ENCODE measurements at regions not wholly inside any gene's neighbourhood (a gene's known extent, or its start where the extent isn't known, plus 50 kb on each side); places are given as distances from the start of the nearest gene placed in this dataset.

DNA sequence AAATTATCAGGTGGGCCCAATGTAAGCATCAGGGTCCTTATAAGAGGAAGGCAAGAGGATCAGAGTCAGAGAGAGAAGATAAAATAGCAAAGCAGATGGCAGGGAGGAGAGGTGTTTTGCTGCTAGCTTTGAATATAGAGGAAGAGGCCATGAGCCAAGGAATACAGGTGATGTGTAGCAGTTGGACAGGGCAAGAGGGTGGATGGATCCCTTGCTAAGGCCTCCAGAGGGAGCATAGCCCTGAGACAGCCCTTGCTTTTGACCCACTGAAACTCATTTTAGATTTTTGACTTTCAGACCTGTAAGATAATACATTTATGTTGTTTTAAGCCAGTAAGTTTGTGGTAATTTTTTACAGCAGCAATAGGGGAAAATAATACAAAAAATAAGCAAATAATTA, 116.6 kb upstream of the PARD3B start:
- DNase-seq (ENCODE audit: low read depth in 2 of 2), result no peak

DNA sequence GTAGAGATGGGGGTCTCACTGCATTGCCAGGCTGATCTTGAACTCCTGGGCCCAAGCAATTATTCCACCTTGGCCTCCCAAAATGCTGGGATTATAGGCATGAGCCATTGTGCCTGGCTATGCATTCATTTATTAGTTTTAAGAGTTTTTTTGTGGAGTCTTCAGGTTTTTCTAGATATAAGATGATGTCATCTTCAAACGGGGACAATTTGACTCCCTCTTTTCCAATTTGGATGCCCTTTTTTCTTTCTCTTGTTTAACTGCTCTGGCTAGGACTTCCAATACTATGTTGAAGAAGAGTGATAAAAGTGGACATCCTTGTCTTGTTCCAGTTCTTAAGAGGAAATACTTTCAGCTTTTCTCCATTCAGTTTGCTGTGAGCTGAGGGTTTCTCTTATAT, 113.7 kb upstream of the PARD3B start:
- no peak for DNase-seq (ENCODE audit: low read depth in 2 of 2)

DNA sequence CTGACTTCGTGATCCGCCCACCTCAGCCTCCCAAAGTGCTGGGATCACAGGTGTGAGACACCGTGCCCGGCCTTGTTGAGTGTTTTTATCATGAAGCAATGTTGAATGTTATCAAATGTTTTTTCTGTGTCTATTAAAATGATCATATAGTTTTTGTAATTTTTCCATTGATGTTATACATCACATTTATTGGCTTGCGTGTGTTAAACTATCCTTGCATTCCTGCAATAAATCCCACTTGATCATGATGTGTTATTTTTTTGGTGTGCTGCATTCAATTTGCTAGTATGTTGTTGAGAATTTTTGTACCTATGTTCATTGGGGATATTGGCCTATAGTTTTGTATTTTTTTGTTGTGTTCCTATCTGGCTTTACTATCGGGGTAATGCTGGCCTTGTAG, 113.1 kb upstream of the PARD3B start:
- DNase-seq (ENCODE audit: low read depth in 2 of 2), result no peak

DNA sequence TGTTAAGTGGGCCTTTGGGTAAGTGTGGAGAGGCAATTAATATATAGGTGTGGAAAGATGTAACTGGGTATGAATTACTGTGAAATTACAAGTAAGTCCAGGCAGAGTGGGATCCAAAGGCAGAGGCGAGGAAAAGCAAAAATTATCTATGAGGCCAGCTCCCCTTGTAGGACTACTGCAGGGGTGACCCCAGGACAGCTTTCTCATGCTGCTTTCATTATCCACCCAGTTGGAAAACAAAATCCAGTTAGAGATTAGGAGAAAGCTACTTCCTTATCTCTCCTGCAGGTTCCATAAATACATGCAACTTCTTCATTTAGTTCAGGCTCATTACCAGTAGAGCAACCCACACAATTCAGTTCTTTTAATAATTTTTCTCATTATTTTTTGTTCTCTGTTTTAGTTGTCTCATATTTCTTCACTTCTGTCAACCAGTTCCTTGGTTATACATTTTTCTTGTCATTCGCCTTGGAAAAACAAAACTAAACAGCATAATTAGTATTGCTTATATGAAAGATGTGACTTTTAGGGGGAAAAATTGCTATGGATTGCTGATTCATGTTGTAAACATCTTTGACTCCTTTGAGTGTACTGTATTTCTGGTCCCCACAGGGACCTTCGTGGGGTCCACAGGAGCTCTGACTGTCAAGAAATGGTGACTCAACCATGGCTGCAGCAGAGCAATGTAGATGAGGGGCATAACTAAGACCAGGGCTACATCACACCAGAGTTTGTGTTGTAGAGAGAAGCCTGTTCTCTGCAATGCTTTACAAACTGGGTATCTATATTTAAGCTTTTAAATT, 110.4 kb upstream of the PARD3B start:
- peak; percentile 10 to 11 for DNase-seq (ENCODE audit: low read depth in 2 of 2)

DNA sequence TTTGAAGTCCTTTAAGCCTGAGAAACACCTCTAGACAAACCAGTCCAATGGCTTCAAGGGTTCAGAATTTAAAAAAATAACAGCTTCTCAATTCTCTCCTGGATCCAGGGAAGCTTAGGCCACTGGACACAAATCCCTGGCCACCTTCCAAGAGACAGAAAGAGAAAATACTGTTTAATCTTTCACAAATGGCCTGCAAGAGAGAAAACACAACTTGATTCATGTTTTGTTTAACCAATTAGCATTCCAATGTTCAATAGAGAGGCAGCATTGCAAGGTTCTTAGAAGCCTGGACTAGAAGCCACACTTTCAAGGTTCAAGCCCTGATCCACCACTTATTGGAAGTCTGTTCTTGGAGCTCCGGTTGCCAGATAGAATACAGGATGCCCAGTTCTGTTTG, 109.0 kb upstream of the PARD3B start:
- DNase-seq (ENCODE audit: low read depth in 2 of 2), result no peak

DNA sequence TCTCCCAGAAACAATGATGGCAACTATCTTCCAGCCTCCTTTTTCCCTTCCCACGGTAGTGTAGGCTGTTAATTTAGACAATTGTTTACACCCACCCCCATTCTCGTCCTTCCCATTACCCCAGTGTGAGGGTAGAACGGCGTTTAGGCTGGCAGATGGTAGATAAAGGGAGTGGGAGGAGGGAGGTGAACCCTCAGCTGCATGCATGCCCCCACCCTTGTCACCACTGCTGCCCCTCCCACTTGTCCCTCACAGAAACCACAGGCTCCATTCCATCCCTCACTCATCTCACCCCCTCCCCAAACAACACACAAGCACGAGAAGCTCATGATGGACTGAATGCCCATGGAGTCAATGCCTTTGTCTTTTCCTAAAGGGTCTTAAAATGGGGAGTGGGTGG, 107.9 kb upstream of the PARD3B start:
- no peak for DNase-seq (ENCODE audit: low read depth in 2 of 2)

DNA sequence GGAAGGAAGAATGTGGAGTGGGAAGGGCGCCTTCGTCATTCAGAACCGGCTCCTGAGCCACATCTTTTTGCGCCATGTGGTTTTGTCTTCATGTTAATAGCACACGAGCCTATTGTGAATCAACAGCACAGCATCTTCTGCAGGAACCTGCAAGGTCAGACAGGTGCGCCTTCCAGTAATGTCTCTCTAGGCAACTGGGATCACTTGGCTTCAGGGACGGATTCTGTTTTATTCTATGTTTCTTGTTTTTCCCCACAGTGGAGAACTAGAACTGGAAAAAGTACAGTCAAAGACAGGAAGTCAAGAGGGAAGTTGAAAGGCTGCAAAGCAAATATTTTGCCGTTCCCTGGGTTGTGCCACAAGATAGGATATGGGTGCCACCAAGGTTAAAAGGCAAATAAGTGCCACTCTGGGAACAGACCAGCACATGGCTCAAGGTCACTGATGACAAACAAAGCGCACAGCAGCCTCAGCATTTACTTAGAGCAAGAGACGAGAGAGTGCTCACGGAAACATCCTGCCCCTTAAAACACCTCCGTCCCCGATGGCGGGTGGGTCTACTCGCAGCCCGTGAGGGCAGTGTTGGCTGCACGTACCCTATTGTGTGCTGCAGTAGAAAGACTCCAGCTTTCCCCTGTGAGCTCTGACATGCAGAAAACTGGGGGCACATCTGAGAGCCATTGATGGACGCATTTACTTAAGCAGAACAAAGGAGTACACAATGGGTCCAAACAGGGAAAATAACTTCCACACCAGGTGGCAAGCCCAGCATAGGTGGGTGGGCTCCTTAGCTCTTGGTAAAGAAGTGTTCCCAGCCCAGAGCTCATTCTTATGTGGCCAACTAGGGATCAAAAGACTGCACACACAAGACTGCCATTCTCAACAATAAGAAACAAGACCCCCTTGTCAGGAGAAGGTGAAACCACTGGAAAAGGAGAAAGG, 107.2 kb upstream of the PARD3B start:
- DNase-seq (ENCODE audit: low read depth in 2 of 2), result no peak

DNA sequence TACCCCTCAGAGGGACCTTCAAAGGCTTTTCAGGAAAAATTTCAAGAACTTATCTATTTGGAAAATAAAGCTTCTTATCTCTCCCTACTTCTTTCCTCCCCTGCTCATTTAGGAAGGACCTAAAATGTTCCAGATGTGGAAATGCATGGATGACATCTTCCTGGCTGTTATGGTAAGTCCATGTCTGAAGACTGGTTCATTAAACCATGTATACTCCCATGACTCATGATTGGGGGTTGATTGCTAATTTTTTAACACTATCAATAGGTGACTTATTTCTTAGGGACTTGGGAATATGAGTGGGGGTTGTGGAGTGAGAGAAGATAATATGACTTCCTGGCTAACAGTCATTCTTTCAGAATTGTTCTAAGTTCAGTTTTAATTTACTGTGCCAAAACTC, 104.0 kb upstream of the PARD3B start:
- no peak for DNase-seq (ENCODE audit: low read depth in 2 of 2)

DNA sequence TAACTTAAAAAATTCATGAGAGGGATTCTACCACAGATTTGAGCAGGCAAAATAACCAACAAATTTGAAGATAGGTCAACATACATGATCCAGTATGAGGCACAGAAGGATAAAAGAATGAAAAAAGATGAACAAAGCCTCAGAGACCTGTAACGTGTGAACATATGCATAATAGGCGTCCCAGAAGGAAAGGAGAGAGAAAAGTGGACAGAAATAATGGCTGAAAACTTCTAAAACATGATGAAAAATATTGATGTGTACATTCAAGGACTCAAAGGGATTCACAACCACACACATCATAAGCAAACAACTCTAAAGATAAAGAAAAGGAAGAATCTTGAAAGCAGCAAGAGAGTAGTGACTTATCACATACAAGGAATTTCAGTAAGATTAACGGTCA, 100.1 kb upstream of the PARD3B start:
- DNase-seq (ENCODE audit: low read depth in 2 of 2), result no peak

DNA sequence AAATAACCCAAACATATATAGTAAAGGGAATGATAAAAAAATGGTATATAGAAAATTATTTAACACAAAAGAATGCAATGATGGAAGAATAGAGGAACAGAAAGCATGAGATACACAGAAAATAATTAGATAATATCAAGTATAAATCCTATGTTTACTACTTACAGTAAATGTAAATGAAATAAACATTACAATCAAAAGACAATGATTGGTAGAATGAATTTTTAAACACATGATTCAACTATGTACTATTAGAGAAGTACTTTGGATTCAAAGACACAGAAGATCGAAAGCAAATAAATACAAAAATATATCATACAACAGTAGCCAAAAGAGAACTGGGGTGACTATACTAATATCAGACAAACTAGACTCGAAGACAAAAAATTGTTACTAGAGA, 97.6 kb upstream of the PARD3B start:
- DNase-seq (ENCODE audit: low read depth in 2 of 2), result no peak

DNA sequence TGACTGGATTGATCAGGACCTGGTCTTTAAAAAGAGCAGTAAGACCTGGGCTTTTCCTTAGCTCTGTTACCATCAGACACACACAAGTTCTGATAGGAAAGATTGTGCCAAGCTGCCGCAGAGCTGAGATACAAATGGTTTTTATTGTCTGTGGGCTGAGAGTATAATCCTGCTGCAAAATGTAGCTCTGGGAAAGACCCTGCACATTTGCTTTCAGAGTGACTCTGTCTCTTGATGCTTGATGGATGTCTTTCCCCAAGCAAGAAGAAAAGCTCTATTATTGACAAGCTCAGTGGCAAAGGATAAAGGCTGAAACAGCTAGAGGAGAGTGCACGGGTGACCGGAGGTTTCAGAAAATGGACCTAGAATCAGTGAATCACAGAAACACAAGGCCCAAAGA, 95.3 kb upstream of the PARD3B start:
- DNase-seq (ENCODE audit: low read depth in 2 of 2), result no peak

DNA sequence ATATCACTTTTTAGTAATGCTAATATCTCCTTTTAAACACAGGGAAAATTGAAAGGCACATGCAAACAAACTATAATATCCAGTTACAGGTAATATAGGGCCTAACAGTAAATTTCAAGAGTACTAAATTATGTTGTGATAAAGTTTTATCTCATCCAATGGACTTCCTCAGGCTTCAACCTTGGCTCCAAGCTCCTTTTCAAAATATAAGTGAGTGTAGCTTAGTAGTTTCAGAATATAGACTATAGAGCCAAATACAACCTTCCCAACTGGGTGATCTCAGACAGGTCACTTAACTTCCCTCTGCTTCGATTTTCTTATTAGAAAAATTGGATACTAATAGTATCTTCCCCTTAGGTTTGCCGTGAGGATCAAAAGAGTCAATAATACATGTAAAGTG, 93.5 kb upstream of the PARD3B start:
- DNase-seq (ENCODE audit: low read depth in 2 of 2), result no peak

DNA sequence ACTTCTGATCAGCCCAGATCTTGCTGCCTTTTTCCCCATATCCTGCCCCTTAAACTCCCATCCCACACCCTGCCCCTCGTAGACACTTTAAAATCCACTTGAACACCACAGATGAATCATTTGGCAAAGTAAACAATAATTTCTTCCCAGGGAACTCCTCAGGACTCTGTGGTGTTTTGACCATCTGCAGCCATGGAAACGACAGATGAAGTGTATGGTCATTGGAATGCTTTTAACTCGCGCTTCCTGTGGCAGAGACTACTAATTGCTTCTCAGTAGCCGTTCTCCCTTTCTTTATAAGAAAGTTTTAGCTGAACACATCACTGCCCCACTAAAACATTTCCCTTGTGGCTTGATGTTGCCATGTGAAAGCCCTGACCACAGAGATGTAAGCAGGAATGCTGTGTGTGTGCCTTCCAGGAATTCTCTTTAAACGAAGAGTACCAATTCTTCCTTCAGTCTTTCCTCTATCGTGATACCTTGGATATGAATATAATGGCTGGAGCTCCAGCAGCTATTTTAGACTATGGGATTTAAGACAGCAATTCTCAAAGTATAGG, 92.7 kb upstream of the PARD3B start:
- peak; percentile 84 to 87 for DNase-seq (ENCODE audit: low read depth in 2 of 2)

DNA sequence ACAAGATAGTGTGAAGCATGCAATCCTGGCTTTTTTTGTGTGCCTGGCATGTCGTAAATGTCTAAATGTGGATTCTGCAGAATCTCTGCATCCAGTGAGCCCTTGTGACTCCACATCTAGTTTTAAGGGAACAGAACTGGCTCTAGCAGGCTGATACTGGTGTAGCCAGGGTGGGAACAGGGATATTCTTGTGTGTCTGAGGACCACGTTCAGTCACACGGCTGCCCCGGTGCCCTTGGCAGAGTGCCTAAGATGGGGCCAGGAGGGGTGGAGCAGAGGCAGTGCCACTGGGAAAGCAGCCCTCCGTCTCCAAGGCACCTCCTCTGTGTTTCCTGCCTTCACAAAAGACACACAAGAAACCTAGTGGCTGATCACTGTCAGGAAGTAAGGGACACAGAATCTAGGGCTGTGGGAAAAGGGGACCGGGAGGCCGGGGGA, 91.5 kb upstream of the PARD3B start:
- DNase-seq (ENCODE audit: low read depth in 2 of 2), result no peak

DNA sequence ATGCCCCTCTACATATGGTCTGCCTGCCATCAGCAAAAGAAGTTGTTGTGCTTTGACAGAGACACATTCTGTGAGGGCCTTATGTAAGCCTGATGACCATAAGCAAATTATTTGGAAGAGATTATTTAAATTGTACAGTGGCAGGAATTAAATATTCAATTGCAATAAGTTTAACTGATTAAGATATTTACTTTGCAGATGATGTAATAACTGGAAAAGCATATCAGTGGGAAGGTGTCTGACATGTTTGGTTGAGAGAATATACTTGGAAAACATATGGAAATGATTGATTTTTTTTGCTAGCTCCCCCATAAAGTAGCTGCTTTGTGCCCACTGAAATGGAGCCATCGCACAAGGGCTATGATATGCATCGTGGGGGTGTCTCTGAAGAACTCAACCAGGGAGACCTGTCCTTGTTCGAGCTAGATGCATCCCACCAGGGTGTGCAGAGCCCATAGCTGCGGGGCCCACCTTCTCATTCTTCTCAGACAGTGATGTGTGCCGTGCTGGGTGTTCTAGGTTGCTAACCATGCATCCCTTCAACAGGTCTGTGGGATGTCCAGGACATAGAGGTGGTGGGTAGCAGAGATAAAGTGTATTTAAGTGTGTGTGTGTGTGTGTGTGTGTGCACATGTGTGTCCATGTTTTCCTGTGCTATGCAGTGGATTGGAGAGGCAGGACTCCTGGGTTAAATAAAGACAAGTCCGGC, 90.4 kb upstream of the PARD3B start:
- no peak for DNase-seq (ENCODE audit: low read depth in 2 of 2)

DNA sequence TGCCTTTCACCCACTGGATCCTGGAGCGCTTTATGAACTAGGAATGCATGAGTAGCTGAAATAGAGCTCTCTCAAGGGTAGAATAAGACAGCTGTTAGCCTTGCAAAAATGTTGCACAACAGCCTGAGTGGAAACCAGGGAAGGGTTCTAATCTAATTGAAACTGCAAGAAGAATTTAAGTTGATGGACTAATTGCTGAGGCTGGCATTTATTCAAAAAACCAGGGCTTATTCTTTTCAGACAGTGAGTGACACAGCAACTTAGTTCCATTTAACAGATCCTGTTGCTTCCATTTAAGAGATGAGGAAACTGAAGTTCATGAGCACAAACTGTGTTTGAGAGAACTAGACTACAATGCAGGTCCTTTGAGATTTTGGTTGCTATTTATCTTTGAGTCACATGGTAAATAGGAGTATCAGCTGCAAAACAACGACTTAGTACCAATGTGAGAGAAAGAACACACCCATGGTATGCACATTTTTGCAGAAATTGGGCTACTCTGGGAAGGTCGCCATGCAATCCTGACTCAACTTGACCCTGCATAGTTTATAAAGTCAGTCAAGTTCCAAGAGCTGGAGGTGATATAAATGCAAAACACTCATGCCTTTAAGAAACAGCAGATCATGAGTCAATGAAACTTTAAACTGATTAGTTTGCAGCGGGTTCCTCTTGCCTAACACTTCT, 76.4 kb upstream of the PARD3B start:
- peak; percentile 62 to 63 for DNase-seq (ENCODE audit: low read depth in 2 of 2)

DNA sequence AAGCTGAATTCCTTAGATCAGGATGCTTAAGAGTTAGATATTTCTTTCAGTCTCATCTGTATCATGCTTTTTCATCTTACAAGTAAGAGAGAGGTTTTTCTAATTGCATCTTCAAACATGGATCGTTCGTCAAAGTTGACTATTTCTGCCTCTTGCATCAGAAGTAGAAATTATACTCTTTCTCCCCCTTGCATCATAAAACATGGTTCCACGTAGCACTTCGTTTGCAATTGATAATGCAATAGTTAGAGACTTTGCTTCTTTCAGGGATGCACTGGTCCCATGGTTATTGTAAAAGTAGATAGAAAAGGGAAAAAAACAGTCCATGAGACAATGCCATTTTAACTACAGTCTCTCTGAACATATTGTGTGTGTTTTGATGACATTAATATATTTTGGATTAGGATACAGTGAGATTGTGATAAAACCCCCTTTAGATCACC, 75.1 kb upstream of the PARD3B start:
- DNase-seq (ENCODE audit: low read depth in 2 of 2), result no peak

DNA sequence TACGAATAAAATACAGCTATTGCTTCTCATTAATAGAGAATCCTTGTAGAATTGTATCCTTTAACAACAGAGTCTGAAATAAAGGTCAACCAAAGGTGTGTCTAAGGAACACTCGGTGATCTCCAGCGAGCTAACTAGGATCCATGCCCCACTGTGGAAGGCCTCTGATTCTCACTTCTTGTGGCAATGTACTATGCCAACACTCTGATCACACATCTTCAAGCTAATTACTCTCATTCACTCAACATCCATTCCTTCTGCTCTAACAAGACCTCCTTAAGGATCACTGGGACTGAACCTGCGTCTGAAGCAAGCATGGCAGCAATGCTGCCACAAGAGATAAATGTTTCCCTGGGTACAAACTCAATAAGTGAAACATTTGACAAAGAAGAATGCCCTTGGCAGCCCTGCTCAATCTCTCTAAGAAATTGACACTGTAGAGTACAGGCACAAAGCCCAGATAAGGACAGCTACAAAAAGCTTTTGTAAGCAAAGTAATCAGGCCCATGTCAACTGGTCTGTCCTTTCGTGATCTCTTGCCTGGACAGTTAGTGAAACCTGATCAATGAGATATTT, 74.6 kb upstream of the PARD3B start:
- no peak for DNase-seq (ENCODE audit: low read depth in 2 of 2)

DNA sequence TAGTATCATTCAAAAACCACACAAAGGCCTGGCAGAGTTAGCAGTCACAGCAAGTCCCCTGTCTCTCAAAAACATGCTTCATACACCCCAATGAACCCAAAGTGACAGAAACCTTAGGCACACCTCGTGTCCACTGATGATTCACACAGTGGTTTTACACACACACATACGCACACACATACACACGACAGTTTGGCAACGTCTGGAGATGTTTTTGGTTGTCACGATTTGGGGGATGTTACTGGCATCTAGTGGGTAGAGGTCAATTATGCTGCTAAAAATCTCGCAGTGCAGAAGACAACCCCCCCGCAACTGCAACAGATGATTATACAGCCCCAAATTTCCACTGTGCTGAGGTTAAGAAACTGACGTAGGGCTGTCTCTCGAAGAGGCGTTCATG, 72.9 kb upstream of the PARD3B start:
- DNase-seq (ENCODE audit: low read depth in 2 of 2), result no peak

DNA sequence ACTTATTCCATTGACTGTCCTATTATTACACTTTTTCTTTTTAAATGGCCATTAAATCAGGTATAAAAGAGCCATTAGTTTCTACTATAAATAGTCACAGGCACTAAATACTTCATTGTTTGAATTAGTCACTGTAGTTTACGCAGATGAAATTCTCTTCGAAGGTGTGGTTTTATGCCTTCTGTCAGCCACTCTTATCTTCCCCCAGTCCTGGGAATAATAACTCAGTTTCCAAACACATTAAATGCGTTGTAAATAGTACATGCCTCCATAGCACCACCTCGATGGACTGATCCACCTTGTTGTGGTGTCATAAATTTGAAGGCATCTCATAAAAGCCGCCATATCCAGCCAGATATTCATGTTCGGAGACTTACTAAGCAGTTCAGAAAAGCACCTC, 72.1 kb upstream of the PARD3B start:
- no peak for DNase-seq (ENCODE audit: low read depth in 2 of 2)

DNA sequence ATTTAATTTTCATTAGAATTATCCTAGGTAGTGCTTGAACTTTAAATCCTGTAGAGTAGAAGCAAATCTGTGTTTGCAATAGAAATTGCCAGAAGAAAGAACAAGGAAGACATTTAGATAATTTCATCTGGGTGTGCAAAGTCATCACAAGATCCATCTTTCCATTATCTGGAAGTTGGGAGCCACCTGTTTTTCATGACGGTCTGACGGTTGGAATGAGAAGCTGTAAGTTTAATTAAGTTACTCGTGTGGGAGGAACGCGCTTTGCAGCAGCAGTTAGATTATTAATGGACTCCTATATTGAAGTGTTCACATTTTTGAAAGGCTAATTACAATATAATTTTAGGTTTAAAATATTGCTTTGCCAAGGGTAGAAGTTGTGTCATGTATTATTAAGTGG, 69.9 kb upstream of the PARD3B start:
- DNase-seq (ENCODE audit: low read depth in 2 of 2), result no peak

Measured in fibroblast of skin of left quadriceps (primary cell).